COLO829 (cell line): ENCODE measurements at regions not wholly inside any gene's neighbourhood (a gene's known extent, or its start where the extent isn't known, plus 50 kb on each side); places are given as distances from the start of the nearest gene placed in this dataset.
A peak's percentile ranks its signal among the peaks of the same experiment; 100 is the strongest.

Experiments
- DNase-seq: peaks from one replicate; pipeline ENCODE4 v3.0.0; 2012; ENCODE audit warnings: low spot score

DNA sequence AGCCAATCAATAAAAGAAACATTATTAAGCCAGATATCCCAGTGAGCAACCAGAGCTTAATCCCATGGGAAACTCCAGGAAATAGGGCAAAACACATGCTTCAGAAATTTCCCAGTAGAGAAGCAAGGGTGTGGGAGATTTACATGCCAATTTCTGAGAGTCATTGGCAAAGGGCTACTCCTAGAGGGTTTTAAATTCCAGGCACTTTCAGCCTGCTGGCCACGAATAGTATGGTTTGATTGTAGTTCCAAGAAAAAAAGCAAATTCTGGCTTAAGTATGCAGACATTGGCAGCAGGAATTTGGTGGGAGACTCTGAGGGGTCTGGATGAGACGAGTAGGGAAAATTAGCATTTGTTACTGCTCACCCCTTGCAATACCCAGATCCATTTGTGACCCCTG is 402.1 kb upstream of the SUCLG2 start:
- DNase-seq: no peak

GRCh38 chr3:68055215-68055614 is 400.8 kb upstream of the SUCLG2 start:
- no peak for DNase-seq

DNA sequence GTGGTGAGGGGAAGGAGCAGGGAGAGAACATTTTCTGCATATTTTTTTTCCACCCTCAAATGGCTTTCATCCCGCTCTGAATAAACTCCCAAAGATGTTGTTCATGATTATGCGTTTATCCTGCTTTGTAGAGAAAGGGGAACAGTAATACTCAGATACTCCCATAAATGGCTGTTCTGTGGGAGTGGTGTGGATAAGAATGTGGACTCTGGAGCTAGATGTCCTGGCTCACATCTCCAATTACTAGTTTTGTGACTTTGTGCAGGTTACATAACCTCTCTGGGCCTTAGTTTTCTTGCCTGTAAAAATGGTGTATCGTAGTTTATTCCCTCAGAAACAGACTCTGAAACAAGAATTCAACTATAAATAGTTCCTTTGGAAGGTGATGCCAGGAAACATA is 395.4 kb upstream of the SUCLG2 start:
- DNase-seq: no peak

DNA sequence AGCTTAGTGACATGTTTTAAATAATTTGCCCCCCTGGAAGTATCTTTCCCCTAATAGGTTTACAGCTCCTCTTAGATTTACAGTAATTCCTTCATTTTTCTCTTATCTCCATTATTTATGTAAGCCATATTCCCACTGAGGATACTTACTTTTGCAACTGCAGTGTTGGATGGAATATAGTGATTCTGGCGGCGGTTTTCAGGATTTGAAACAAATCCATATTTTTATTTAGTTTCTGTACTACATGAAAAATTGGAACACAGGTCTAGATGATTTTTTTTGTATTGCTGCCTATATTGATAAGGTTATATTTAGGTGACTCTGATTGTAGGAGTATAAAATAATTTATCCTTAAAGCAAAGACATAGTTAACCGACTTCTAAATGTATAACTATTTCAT is 391.6 kb upstream of the SUCLG2 start:
- DNase-seq: no peak

DNA sequence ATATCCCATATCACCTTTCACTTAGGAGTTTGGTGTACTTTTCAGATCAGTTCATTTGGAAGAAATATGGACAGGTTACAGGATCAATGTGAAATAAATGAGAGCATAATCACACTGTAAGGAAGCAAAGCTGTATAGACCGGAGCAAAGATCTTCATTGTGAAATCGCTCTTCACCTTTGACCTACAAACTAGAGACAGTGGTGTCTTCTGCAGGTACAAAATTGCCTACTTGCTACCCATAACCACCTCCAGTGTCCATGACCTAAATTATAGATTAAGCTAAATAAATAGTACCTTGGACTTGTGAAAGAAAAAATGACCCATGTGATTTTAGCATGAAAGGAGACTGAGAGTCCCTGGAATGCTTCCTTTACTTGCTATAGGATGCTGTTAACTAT is 379.5 kb upstream of the SUCLG2 start:
- DNase-seq: no peak

DNA sequence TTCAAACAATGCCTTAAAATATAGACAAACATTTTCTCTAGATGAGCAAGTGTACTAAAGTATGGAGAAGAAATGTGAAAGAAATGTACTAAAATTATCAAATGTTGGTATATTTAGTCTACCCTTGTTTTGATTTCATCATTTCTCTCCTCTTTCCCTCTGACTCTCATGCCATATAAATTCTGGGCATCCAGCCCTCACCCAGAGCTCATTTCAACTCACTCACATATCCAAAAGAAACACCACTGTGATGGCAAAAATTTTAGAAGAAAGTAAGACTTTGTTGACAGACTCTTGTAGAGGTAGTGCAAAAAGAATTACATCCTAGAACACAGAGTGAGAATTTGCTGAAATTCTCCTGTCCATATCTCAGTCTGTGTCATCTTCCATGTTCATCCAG is 377.8 kb upstream of the SUCLG2 start:
- no peak for DNase-seq

- DNase-seq: no peak
These were observed 370.8 kb upstream of the SUCLG2 start for GRCh38 chr3:68025189-68025588.

GRCh38 chr3:68019876-68020275 is 365.5 kb upstream of the SUCLG2 start:
- DNase-seq: no peak

DNA sequence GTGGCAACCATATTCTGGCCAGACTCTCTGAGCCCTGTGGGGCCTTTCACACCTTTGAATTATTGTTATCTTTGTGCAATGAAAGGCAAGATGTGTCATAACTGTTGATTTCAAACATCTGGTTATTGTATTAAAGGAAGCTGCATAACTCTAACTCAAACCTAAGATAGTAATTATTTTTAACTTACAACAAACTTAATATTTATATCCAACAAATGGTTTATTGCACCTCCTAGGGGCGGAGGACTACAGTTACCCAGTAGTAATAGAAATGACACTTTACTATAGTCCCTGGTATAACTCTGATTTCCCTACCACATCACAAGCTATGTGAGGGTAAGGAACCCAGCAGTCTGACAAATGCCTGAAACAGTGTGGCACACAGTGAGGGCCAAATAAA is 363.9 kb upstream of the SUCLG2 start:
- no peak for DNase-seq

- no peak for DNase-seq
These were observed 362.7 kb upstream of the SUCLG2 start for GRCh38 chr3:68017069-68017468.

DNA sequence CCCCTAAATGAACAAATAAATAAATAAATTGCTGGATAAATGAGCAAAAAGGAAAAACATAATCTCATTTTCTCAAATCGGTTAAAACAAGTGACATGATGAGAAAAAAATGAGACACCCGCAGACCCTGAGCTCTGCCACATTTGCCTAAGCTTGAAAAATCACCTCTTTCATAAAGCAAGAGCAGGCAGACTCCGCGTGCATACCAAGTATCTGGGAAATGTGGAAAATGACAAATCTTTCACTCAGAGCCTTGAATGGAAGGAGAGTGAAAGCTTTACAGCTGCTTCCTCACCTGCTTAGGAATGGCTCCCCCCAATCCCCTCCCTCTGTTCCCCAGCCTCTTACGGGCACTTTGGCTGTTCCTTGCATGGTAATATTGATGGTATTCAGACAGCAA is 355.5 kb upstream of the SUCLG2 start:
- no peak for DNase-seq

DNA sequence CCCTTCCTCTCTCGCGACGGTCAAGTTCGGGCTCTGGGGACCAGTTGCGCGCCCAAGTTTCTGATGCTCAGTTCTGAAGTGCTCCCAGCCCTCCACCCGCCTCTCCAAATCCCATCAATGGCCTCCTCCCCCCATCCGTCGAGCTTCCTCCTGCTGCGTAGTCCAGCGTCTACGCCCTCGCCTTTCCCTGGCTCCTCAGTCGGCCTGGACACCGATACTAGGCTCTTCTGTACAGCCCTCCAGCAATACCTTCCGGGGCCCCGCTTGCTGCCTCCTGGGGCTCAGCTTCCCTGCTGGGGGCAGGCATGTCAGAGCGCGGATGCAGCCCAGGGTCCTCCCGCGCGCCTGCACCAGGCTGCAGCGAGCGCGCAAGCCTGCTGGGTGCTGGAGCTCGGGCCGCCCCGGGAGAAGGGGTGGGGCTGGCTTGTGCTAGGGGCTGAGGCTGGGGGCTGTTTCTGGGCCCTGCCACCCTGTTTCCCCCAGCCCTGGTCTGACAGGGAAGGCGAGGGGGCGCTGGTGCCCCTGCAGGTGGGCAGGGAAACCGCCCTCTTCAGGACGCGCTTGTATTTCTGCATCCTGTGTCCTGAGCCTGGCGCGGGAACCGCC is 353.3 kb upstream of the SUCLG2 start:
- no peak for DNase-seq

DNA sequence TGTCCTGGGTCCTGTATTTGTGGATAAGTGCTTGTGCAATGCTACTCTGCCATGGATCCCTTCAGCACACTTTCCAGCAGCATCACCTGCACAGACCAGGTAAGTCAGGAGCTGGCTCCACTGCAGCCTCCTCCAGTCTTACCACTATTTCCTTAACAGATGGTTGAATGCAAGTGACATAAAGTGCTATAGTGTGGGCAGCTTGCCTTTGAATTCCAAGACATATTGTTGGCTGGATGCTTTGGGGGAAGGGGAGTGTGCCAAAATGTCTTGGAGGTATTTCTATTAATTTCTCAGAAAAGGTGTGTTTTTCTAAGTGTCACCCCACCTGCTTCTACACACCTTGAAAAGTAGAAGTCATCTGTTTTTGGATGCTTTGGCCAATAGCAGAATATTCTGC is 352.2 kb upstream of the SUCLG2 start:
- DNase-seq: no peak

- no peak for DNase-seq
These were observed 349.7 kb upstream of the SUCLG2 start for GRCh38 chr3:68004091-68004490.

GRCh38 chr3:67998281-67998680 is 343.9 kb upstream of the SUCLG2 start:
- peak; percentile 25 for DNase-seq

- DNase-seq: no peak
These were observed 340.8 kb upstream of the SUCLG2 start for GRCh38 chr3:67995206-67995605.

DNA sequence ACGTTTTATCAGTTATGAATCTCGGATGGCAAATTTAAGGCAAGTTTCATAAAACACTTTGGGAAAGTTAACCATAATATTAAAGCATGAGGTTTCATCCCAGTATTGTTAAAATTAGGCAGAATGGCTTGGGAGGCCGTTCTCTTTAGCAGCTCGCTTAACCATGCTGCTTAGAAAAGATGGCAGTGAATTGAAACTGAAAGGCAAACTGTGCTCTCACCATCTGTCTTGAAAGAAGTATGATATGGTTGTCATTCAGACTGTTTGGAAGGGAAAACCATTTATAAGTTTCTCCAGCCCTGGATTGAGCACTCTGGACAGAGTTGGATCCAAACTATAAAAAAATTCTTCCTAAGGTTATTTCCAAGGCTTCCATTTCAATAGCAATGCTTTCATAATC is 332.3 kb upstream of the SUCLG2 start:
- no peak for DNase-seq

DNA sequence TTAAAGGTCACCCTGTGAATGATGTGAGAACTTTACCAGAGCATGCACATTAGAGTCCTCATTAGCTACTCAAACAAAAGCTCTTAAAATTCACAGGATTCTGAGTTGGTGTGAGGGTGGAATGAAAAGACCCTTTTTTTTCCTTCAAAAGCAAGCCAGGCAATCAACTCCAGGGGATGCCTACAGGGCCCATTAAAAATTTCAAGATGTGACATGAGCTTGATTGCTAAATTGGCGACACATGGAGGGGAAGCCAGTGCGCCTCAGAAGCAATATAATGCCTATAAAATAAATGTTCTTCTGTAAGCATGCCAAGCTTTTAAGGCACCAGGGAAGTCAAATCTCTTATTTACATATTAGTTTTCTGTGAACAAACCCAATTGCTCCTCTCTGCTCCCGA is 328.8 kb upstream of the SUCLG2 start:
- no peak for DNase-seq

- DNase-seq: no peak
These were observed 326.7 kb upstream of the SUCLG2 start for GRCh38 chr3:67981077-67981476.

DNA sequence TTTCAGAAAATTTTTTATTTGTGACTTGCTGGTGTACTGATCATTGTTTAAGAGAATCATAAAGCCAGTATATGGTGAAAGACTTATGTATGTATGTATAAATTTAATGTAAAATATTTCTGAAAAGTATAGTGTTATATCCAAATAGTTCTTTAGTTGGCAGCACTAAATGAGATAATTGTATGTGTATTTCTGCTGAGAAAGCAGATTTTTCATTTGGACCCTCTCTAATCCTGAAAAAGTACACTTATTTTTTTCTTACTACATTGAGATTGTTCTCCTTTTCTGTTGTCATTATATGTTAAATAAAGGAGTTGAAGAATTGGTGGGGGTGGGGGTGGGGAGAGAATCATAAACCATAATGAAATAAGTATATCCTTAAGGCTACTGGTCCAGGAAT is 324.9 kb upstream of the SUCLG2 start:
- DNase-seq: no peak

- DNase-seq: no peak
These were observed 323.4 kb upstream of the SUCLG2 start for GRCh38 chr3:67977762-67978161.

DNA sequence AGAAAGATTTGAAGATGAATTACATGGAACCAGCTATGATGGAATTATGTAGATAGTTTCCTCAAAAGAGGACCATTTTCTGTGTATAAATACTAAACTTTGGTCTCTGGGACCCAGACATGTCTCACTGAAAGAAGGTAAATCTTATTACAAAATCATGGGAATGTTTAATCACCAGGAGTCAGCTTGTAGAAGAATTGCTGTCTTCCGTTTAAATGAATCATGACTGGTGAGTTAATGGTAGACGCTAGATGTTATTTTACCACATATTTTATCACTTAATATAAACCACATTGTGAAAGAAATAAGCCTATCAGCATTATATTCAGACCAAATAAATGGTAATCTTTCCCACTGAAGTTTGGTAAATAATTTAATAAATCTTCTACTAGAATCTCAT is 322.3 kb upstream of the SUCLG2 start:
- DNase-seq: no peak

DNA sequence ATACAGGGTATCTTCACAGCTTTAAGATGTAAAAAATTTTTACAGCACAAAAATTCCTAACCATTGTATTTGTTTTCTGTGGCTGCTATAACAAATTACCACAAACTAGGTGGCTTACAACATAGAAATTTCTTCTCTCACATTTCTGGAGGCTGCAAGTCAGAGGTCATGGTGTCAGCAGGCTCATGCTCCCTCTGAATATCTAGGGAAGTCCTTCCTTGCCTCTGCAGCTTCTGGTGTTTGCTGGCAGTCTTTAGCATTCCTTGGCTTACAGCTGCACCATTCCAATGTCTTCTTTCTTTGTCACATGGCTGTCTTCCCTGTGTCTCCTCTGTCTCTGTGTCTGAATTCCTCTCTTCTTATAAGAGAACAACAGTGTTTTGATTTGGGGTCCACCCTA is 310.2 kb upstream of the SUCLG2 start:
- no peak for DNase-seq

- peak; percentile 38 for DNase-seq
These were observed 302.9 kb upstream of the SUCLG2 start for GRCh38 chr3:67957268-67957667.
